GM12875 (cell line): ENCODE measurements at regions not wholly inside any gene's neighbourhood (a gene's known extent, or its start where the extent isn't known, plus 50 kb on each side); places are given as distances from the start of the nearest gene placed in this dataset.

Experiments used
- H3K4me3 ChIP-seq: one replicate; pipeline ENCODE4 v1.5.1; 2011; ENCODE audit warnings: low read depth, low read length, control low read depth
- CTCF ChIP-seq: IDR thresholded peaks from 2 replicates; pipeline ENCODE4 v1.5.1; 2011; ENCODE audit warnings: low read depth, mild to moderate bottlenecking, control low read depth, inconsistent platforms, low read length, moderate library complexity, borderline replicate concordance; ENCODE audit not compliant: insufficient read depth

- TF ChIP-seq CTCF, result no peak
- H3K4me3 ChIP-seq, result no peak overlapping the region
Observed at GRCh38 chr5:12357626-12358025, 453.4 kb upstream of the CTNND2 start.

GRCh38 chr5:12354686-12355085 is 450.4 kb upstream of the CTNND2 start:
- no peak for TF ChIP-seq CTCF
- H3K4me3 ChIP-seq, result no peak overlapping the region

- TF ChIP-seq CTCF, result no peak
- H3K4me3 ChIP-seq, result no peak overlapping the region
Observed at GRCh38 chr5:12343558-12343957, 439.3 kb upstream of the CTNND2 start.

- no peak for TF ChIP-seq CTCF
Observed at GRCh38 chr5:12335938-12336337, 431.7 kb upstream of the CTNND2 start.

GRCh38 chr5:12332480-12332879 is 428.2 kb upstream of the CTNND2 start:
- no peak overlapping the region for H3K4me3 ChIP-seq
- no peak for TF ChIP-seq CTCF

More at GRCh38 chr5:12335938-12336337, 431.7 kb upstream of the CTNND2 start:
- H3K4me3 ChIP-seq, result no peak overlapping the region

- TF ChIP-seq CTCF, result no peak
- no peak overlapping the region for H3K4me3 ChIP-seq
Observed at GRCh38 chr5:12330993-12331588, 426.8 kb upstream of the CTNND2 start.

GRCh38 chr5:12330381-12330780 is 426.1 kb upstream of the CTNND2 start:
- H3K4me3 ChIP-seq, result no peak overlapping the region
- TF ChIP-seq CTCF, result no peak
